NB4 (cell line): ENCODE measurements at regions not wholly inside any gene's neighbourhood (a gene's known extent, or its start where the extent isn't known, plus 50 kb on each side); places are given as distances from the start of the nearest gene placed in this dataset.

ENCODE experiments used
- MYC ChIP-seq: IDR thresholded peaks from 2 replicates; pipeline ENCODE4 v1.6.1; 2011; ENCODE audit warnings: low read depth, low read length
- POLR2A ChIP-seq: IDR thresholded peaks from 2 replicates; pipeline ENCODE4 v1.6.1; 2011; ENCODE audit warnings: mild to moderate bottlenecking; ENCODE audit not compliant: insufficient read length; ENCODE audit errors: extremely low read depth
- TF ChIP-seq, protein P1 (sequence below): IDR thresholded peaks from one replicate; pipeline ENCODE4 v1.5.1; 2012; ENCODE audit warnings: low read depth, low read length
- TF ChIP-seq, protein P2 (sequence below): IDR thresholded peaks from 2 replicates; pipeline ENCODE4 v1.6.1; 2011; ENCODE audit warnings: low read depth, low read length

DNA sequence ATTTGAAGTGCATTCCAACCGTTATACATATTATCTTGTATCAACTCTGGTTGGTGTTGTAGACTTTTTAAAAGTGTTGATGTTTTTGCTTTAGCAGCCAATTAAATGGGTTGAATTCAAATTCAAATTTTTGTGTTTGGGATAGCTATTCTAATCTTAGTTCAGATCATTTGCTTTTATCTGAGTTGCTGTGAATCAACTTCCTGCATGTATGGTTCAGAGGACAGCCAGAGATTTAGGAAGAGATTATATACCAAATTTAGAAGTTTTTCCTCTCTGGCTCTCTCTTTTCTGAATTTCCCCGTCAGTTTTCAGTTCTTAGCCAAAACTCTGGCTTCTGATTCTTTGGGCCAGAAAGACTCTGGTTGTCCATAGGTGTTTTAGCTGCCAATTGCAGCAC, 415.5 kb downstream of the NUF2 start:
- TF ChIP-seq, protein P1, sequence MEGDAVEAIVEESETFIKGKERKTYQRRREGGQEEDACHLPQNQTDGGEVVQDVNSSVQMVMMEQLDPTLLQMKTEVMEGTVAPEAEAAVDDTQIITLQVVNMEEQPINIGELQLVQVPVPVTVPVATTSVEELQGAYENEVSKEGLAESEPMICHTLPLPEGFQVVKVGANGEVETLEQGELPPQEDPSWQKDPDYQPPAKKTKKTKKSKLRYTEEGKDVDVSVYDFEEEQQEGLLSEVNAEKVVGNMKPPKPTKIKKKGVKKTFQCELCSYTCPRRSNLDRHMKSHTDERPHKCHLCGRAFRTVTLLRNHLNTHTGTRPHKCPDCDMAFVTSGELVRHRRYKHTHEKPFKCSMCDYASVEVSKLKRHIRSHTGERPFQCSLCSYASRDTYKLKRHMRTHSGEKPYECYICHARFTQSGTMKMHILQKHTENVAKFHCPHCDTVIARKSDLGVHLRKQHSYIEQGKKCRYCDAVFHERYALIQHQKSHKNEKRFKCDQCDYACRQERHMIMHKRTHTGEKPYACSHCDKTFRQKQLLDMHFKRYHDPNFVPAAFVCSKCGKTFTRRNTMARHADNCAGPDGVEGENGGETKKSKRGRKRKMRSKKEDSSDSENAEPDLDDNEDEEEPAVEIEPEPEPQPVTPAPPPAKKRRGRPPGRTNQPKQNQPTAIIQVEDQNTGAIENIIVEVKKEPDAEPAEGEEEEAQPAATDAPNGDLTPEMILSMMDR, result no peak
- TF ChIP-seq, protein P2, sequence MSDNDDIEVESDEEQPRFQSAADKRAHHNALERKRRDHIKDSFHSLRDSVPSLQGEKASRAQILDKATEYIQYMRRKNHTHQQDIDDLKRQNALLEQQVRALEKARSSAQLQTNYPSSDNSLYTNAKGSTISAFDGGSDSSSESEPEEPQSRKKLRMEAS, result no peak
- TF ChIP-seq POLR2A (no peak), MYC (no peak)
